Activated T-cell treated with anti-CD3 and anti-CD28 coated beads for 48 hours (primary cell): ENCODE measurements at regions not wholly inside any gene's neighbourhood (a gene's known extent, or its start where the extent isn't known, plus 50 kb on each side); places are given as distances from the start of the nearest gene placed in this dataset.
"Not testable (repeated sequence)": the region's sequence is repeated elsewhere in the genome, so short reads cannot be mapped to it uniquely, and the experiment has no call there.

Experiments used
- DNase-seq: peaks from one replicate; pipeline ENCODE4 v3.0.0-alpha.2; 2020; ENCODE audit warnings: low read depth

DNA sequence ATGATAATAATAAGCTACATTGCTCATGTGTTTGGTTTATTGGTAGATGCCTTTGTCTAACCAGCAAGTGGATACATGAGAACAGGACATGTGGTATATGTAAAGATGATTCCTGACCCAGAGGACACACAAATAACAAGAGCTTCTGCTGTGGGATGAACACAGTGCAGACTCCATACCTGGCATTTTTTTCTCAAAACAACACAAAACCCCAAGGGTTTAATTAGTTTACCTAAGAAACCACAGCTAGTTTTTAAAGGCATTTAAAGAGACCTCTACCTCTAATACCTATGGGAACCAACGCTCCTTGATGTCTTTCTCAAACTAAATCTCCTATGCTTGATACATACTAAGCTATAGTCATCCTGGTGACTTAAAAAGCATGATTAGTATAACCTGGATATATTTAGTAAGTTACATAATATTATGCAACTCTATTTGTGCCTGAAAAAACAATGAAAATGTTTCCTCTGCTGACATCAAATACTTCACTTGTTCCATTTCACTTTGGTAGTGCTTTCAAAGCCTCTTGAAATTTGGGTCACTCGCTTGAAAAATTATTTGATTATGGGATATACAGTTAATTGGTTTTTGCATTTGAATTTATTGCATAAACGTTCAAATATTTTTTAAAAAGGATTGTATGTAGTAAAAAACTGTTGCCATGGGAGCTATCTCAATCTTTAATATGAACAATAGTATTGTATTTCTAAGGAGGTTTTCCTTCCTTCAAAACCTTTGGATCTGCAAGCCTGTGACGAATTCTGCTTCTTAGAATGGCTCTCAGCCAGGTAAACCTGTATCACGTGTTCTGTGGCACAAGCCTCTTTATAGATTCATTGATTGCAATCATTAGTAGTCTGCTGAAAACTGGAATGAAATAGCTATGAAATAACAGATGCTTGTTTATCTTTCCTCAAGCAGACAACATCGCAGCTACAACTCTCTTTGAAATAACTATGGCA lies 233.0 kb upstream of the KCNMB2 start:
- DNase-seq = no peak

DNA sequence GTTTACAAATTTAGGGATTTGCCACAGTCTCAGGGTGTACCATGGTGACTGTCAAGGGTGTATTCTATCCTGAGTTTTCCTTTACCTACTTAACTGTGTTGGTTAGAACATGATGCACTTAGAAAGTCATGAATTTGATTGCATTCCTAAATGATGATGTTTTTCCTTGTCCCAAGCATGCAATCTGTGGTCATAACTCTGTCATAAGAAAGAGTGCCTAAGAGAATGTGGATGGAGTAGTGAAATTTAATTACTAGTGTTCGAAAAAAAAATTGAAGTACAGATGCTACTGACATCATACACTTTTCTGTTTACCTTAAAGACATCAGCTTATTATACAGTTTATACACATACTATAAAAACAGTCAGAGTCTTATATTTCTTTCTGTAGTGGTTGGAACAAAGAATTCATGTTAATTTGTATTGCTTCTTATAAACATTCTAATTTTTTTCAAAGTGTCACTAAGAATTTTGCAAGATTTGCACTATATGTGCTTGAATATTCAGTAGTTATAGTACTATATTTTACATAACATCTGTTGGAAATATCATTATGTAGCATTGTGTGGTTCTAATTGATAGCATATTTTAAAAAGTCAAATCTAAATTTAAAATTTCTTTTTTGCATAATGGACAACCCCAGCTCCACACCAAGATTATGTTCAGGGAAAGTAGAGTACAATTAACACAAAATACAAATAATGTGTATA lies 231.3 kb upstream of the KCNMB2 start:
- DNase-seq = no peak

DNA sequence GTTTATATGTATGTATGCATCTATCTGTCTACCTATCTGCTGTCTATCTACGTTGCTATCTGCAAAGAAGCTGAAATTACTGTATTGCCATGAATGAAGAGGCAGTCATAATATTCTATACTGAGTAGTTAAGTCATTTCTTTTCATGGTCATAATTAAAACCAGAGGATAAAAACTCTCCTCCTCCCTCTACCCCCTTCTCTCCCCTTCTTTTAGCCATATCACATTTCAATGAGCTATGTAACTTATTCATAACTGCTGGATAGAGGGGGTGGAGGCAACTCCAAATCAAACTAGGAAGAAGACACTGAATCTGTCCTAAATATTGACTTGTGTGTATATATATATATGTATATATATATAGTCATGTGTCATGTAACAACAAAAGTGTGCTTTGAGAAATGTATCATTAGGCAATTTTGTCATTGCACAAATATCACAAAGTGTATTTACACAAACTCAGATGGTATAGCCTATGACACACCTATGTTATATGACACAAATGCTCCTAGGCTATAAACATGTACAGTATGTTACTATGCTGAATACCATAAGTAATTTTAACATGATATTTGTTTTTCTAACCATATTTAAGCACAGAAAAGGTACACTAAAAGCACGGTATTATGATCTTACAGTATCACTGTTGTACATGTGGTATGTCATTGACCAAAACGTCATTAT lies 229.7 kb upstream of the KCNMB2 start:
- DNase-seq = no peak

- DNase-seq = no peak
Observed at GRCh38 chr3:178308771-178309170, 227.5 kb upstream of the KCNMB2 start.

- no peak for DNase-seq
Observed at GRCh38 chr3:178310949-178311348, 225.3 kb upstream of the KCNMB2 start.

- DNase-seq = no peak
Observed at GRCh38 chr3:178313716-178314115, 222.5 kb upstream of the KCNMB2 start.

- no peak for DNase-seq
Observed at GRCh38 chr3:178318340-178318739, 217.9 kb upstream of the KCNMB2 start.

GRCh38 chr3:178318941-178319816 lies 217.1 kb upstream of the KCNMB2 start:
- no peak for DNase-seq

GRCh38 chr3:178320456-178321351 lies 215.5 kb upstream of the KCNMB2 start:
- DNase-seq = no peak

- DNase-seq = no peak
Observed at GRCh38 chr3:178324356-178324755, 211.9 kb upstream of the KCNMB2 start.

DNA sequence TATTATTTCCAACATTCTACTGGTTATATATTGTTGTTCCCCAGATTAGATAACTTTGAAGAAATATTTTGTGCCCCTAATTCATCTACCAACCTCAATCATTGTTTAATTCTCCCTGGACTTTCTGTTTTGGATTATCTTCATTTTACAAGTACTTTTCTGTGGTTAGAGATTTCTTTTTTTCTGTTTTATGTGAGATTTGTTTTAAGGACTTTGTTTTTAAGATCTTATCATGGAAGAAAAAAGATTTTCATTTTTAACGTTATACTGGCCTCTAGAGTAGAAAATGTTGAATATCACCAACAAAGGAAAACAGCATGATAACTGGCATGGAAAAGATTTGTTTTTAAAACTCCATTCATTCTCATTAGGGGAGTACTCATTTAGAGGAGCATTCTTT lies 210.9 kb upstream of the KCNMB2 start:
- DNase-seq = no peak

DNA sequence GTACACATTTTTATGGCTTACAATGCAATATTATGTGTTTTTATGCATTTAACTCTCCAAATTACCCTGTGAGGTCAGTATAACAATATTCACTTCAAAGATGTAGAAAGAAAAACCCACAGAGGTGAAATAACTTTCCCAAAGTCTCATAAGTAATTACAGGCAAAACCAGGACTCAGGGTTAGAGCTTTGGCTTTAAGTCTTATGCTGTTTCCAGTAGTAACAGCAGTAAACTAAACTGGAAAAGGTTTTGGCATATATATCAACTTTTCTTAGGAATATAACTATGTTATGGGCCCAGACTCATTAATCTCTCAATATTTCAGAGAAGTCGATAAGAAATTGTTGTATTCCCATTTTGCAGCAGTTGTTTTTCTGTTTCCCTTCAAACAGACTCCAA lies 206.3 kb upstream of the KCNMB2 start:
- DNase-seq = no peak

DNA sequence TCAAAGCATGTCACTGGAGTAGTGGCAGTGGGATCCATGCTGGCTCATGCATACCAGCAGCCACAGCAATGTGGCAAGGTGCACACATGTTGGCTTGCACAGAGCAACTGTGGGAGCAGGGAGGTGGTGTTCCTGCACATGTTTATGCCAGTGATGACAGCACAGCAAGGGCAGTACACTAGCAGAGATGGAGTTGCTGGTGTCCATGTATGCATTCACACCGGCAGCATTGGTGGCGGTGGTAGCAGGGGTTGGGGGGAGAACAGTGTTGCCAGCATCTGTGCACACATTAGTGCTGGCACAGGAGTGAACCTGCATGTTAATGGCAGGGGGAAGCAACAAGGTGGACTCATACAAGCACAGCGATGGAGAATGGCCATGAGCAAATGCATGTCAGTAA lies 202.0 kb upstream of the KCNMB2 start:
- no peak for DNase-seq

DNA sequence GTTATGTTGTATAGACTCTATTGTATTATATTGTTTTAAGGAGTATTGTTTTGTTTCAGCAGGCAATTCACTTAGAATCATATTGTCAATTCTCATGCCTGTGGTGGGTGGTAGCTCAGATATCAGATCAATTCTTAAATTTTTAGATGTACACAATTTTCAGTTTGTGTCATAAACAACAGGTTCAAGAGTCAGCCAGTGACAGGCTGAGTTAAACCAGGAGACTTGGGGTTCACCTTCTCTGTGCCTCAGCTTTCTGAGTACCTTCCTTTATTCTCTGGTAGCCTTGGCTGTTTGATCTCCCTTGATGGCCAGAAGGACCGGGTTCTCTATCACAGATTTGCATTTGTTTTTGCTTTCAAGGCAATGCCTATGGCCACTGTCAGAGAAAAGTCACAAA lies 199.9 kb upstream of the KCNMB2 start:
- no peak for DNase-seq

DNA sequence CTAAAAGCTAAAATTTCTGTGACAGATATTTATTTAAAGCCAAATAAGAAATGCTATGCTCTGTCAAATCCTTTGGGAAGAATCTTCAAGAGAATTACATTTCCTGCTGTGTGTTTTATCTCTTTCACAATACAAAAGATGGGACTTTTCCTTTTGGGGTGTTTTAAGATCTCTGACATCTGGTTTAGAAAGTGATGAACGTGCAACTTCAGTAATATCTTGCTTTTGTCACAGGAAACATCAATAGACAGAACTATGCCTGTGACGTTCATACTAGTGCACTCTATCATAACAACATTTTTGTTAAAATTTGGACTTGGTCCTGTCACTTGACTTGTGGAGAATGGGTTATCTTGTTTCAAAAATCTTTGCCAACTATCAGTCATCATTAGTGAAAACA lies 195.7 kb upstream of the KCNMB2 start:
- DNase-seq = no peak

- no peak for DNase-seq
Observed at GRCh38 chr3:178341636-178342035, 194.6 kb upstream of the KCNMB2 start.

- DNase-seq = no peak
Observed at GRCh38 chr3:178342111-178342510, 194.1 kb upstream of the KCNMB2 start.

DNA sequence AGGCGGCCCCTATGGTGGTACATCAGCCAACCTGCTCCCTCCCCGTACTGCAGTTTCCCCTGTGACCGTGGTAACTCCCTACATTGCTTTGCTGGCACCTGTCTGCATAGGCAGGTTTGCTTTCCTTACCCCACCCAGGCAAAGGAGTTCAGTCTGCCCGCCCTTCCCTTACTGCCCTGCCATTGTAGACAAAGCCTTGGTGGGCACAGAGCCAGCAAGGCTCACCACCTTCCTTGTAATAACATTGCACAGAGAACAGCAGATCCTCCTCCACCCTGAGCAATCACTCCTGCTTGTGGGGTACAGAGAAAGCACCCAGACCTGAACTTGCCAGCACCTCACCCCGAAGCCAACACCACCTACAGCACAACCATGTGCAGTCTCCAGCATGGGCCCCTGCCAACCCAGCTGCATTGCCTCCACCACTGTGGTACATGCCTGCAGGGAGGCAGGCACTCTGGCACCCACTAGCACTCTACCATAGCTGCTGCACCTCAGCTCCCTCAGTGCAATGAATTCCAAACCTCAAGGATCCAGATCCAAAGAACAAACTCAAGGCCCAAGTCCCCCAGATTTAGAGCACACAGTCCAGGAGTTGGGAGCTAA lies 192.7 kb upstream of the KCNMB2 start:
- no peak for DNase-seq

DNA sequence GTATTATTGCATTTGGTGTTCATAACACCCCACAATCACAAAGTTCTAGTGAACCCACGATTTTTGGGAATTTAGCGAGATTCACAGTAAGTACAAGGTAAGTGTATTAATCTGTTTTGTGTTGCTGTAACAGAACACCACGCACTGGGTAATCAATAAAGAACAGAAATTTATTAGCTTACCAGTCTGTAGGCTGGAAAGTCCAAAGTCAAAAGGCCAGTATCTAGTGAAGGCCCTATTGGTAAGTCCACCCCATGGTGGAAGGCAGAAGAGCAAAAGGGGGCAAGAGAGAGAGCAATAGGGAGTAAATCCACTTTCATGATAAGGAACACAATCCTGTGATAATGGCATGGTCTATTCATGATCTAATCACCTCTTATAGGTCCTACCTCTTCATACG lies 190.3 kb upstream of the KCNMB2 start:
- no peak for DNase-seq

DNA sequence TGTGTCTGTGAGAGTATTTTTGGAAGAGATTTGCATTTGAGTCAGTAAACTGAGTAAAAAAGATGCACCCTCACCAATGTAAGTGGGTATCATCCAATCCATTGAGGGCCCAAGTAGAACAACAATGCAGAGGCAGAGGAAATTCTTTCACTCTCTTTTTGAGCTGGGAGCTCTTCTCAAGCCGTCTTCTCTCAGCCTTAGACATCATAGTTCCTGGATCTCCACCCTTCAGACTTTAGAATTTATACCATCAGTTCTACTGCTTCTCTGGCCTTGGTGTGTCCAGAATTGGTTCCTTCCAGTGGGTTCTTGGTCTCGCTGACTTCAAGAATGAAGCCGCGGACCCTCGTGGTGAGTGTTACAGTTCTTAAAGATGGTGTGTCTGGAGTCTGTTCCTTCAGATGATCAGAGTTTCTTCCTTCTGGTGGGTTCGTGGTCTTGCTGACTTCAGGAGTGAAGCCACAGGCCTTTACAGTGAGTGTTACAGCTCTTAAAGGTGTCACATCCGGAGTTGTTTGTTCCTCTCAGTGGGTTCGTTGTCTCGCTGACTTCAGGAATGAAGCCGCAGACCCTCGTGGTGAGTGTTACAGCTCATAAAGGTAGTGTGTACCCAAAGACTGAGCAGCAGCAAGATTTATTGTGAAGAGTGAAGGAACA lies 187.5 kb upstream of the KCNMB2 start:
- DNase-seq = not testable (repeated sequence)
